SK-N-SH treated with all-trans-retinoic acid at 6 μM for 48 hours (cell line): ENCODE measurements at regions not wholly inside any gene's neighbourhood (a gene's known extent, or its start where the extent isn't known, plus 50 kb on each side); places are given as distances from the start of the nearest gene placed in this dataset.

ENCODE experiments used
- ATAC-seq: fragments of 200-7000 bp; cut with Tn5 transposase; 3 replicates; pipeline ENCODE4 v1.9.1; 2020; ENCODE audit warnings: mild to moderate bottlenecking, moderate library complexity
- ARNTL ChIP-seq: fragments of 450-650 bp; formaldehyde crosslinking; IDR thresholded peaks from 2 replicates; pipeline ENCODE4 v1.5.0; 2020; ENCODE audit warnings: low read depth, mild to moderate bottlenecking, moderate library complexity, borderline replicate concordance
- BACH2 ChIP-seq: fragments of 250-450 bp; sonication (Bioruptor Pico); IDR thresholded peaks from 2 replicates; pipeline ENCODE4 v1.9.0; 2021; ENCODE audit warnings: mild to moderate bottlenecking, borderline replicate concordance
- CREB5 ChIP-seq: fragments of 250-450 bp; sonication (Bioruptor Pico); IDR thresholded peaks from 2 replicates; pipeline ENCODE4 v1.5.1; 2020; ENCODE audit warnings: low read depth, mild to moderate bottlenecking, moderate library complexity
- CSRNP3 ChIP-seq: fragments of 250-450 bp; sonication (Bioruptor Pico); IDR thresholded peaks from 2 replicates; pipeline ENCODE4 v1.5.1; 2021; ENCODE audit warnings: mild to moderate bottlenecking, moderate library complexity
- ESRRG ChIP-seq: fragments of 250-450 bp; sonication (Bioruptor Pico); IDR thresholded peaks from 2 replicates; pipeline ENCODE4 v1.6.1; 2021; ENCODE audit warnings: mild to moderate bottlenecking
- ISL1 ChIP-seq: fragments of 250-450 bp; sonication (Bioruptor Pico); IDR thresholded peaks from 2 replicates; pipeline ENCODE4 v2.1.2; 2022; ENCODE audit warnings: mild to moderate bottlenecking, moderate library complexity
- OSR1 ChIP-seq: fragments of 250-450 bp; sonication (Bioruptor Pico); IDR thresholded peaks from 2 replicates; pipeline ENCODE4 v1.8.0; 2022; ENCODE audit warnings: moderate library complexity, mild to moderate bottlenecking, inconsistent platforms
- PATZ1 ChIP-seq: fragments of 250-450 bp; sonication (Bioruptor Pico); IDR thresholded peaks from 2 replicates; pipeline ENCODE4 v1.8.0; 2020; ENCODE audit warnings: mild to moderate bottlenecking, moderate library complexity, borderline replicate concordance
- POU6F1 ChIP-seq: fragments of 250-450 bp; sonication (Bioruptor Pico); IDR thresholded peaks from 2 replicates; pipeline ENCODE4 v1.8.0; 2021; ENCODE audit warnings: low read depth, mild to moderate bottlenecking, moderate library complexity, borderline replicate concordance
- RARB ChIP-seq: fragments of 250-450 bp; sonication (Bioruptor Pico); IDR thresholded peaks from 2 replicates; pipeline ENCODE4 v1.8.0; 2021; ENCODE audit warnings: mild to moderate bottlenecking, moderate library complexity
- SNAI2 ChIP-seq: fragments of 250-450 bp; sonication (Bioruptor Pico); IDR thresholded peaks from 2 replicates; pipeline ENCODE4 v1.5.0; 2020; ENCODE audit warnings: mild to moderate bottlenecking, moderate library complexity
- TCF4 ChIP-seq: fragments of 250-450 bp; sonication (Bioruptor Pico); IDR thresholded peaks from 2 replicates; pipeline ENCODE4 v1.8.0; 2021; ENCODE audit warnings: mild to moderate bottlenecking, moderate library complexity, borderline replicate concordance
- TOX ChIP-seq: fragments of 250-450 bp; sonication (Bioruptor Pico); IDR thresholded peaks from 2 replicates; pipeline ENCODE4 v1.8.0; 2021; ENCODE audit warnings: mild to moderate bottlenecking, moderate library complexity, borderline replicate concordance
- TSHZ2 ChIP-seq: fragments of 250-450 bp; sonication (Bioruptor Pico); IDR thresholded peaks from 2 replicates; pipeline ENCODE4 v1.5.0; 2020; ENCODE audit warnings: mild to moderate bottlenecking, moderate library complexity
- ZC3H10 ChIP-seq: fragments of 250-450 bp; sonication (Bioruptor Pico); IDR thresholded peaks from 2 replicates; pipeline ENCODE4 v1.5.1; 2021; ENCODE audit warnings: mild to moderate bottlenecking, moderate library complexity
- ZFP3 ChIP-seq: fragments of 250-450 bp; sonication (Bioruptor Pico); IDR thresholded peaks from 2 replicates; pipeline ENCODE4 v1.5.0; 2020; ENCODE audit warnings: mild to moderate bottlenecking, moderate library complexity
- ZFP30 ChIP-seq: fragments of 450-650 bp; formaldehyde crosslinking; IDR thresholded peaks from 2 replicates; pipeline ENCODE4 v1.5.0; 2022; ENCODE audit warnings: mild to moderate bottlenecking, moderate library complexity
- ZNF565 ChIP-seq: fragments of 450-650 bp; formaldehyde crosslinking; conservative IDR thresholded peaks from 2 replicates; pipeline ENCODE4 v1.5.0; 2020; ENCODE audit warnings: low read depth, mild to moderate bottlenecking, moderate library complexity
- ZNF70 ChIP-seq: fragments of 450-650 bp; formaldehyde crosslinking; IDR thresholded peaks from 2 replicates; pipeline ENCODE4 v1.5.0; 2020; ENCODE audit warnings: mild to moderate bottlenecking, moderate library complexity
- ZNF8 ChIP-seq: fragments of 450-650 bp; formaldehyde crosslinking; IDR thresholded peaks from 2 replicates; pipeline ENCODE4 v1.5.0; 2020; ENCODE audit warnings: mild to moderate bottlenecking, moderate library complexity

- TF ChIP-seq TSHZ2 (CRISPR knock-in tag) (no peak), PATZ1 (no peak), CREB5 (CRISPR knock-in tag) (no peak)
- TF ChIP-seq, all 23 proteins: peak for 0
Measured at GRCh38 chr10:53003094-53003493, 230.5 kb upstream of the MBL2 start (continued).

GRCh38 chr10:52999681-53000080 is 227.1 kb upstream of the MBL2 start:
- no peak for ATAC-seq
- TF ChIP-seq ZFP30 (CRISPR knock-in tag) (no peak), ISL1 (CRISPR knock-in tag) (no peak)
- TF ChIP-seq, all 23 proteins: peak for 0

- no peak for TF ChIP-seq OSR1 (CRISPR knock-in tag)
- no peak for TF ChIP-seq CSRNP3 (CRISPR knock-in tag)
- no peak for TF ChIP-seq ZFP3 (CRISPR knock-in tag)
- no peak for TF ChIP-seq ISL1 (CRISPR knock-in tag)
- no peak for TF ChIP-seq PATZ1
- TF ChIP-seq TCF4 (CRISPR knock-in tag), result no peak
- ATAC-seq, result no peak
Measured at GRCh38 chr10:52999258-52999657, 226.7 kb upstream of the MBL2 start.

- ATAC-seq, result no peak
- TF ChIP-seq BACH2 (CRISPR knock-in tag) (no peak), ZC3H10 (CRISPR knock-in tag) (no peak), ARNTL (CRISPR knock-in tag) (no peak), ISL1 (CRISPR knock-in tag) (no peak), ZFP3 (CRISPR knock-in tag) (no peak), SNAI2 (CRISPR knock-in tag) (no peak), ZNF70 (no peak), POU6F1 (CRISPR knock-in tag) (no peak)
Measured at GRCh38 chr10:52997007-52997406, 224.4 kb upstream of the MBL2 start.

- no peak for ATAC-seq
- TF ChIP-seq ZNF70 (no peak), ZNF8 (CRISPR knock-in tag) (no peak), POU6F1 (CRISPR knock-in tag) (no peak), ARNTL (CRISPR knock-in tag) (no peak), ESRRG (CRISPR knock-in tag) (no peak), ZNF565 (CRISPR knock-in tag) (no peak), ZFP3 (CRISPR knock-in tag) (no peak), TOX (no peak), PATZ1 (no peak), RARB (CRISPR knock-in tag) (no peak), SNAI2 (CRISPR knock-in tag) (no peak)
Measured at GRCh38 chr10:52994370-52994769, 221.8 kb upstream of the MBL2 start.
